NOMO-1 treated with dmso at 0.1 percent for 144 hours (cell line): ENCODE measurements at regions not wholly inside any gene's neighbourhood (a gene's known extent, or its start where the extent isn't known, plus 50 kb on each side); places are given as distances from the start of the nearest gene placed in this dataset.

Experiments used
- DNase-seq: peaks from one replicate; lab custom pipeline; 2025; ENCODE audit not compliant: unreplicated experiment; lab: John Stamatoyannopoulos, UW

DNA sequence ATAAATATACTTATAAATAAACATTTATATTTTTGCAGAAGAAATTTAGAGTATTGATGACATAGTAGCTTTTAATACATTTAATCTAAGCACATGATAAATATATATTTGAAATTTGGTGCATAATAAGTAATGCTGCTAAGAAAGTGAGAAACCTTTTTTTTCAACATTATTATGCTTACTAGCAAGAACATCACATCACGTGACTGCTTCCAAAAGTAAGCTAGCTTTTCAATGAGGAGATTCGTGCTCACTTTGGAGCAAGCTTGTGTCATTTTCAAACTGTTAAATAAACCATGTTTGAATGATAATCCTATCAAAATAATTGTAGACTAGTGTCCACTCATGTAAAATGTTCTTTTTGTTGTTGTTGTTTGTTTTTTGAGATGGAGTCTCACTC is 109.0 kb upstream of the SLC4A7 start:
- no peak for DNase-seq

DNA sequence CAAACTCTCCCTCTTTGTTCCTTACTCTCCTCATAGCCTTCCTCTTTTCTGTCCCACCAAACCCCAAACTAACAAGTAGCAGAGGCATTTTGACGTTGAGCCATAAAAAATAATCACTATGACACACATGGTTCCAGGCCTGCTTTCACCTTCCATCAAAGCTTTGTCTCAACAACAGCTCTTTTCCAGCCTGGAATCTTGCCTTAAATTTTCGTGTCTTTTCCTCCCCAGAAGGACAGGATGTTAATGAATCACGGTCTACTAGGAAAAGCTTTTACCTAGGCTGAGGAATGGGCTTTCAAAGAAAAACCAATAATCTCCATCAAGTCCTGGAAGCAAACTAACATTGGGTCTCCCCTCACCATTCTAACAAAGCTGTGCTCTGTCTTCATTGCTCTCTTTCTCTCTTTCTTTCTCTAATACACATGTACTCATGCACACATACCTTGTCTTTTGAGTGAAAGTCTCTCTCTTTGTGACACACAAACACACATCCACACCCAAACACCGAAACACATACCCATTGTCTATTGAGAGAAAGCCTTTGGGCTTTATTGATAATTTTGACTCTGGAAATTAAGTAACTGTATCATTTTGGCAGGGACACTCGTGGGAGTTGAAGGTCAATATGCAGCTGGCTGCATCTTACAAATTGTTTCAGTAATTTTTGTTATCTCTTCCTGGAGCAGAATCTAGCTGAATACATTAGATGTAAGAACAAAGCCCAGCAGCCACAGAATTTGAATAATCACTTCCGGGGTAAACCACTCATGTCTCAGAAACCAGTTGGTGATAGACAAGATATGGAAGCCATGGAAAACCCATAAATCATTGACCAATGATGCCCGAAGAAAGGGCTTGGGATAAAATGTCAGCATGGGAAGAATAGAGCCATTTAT is 107.4 kb upstream of the SLC4A7 start:
- peak; percentile 28 for DNase-seq

DNA sequence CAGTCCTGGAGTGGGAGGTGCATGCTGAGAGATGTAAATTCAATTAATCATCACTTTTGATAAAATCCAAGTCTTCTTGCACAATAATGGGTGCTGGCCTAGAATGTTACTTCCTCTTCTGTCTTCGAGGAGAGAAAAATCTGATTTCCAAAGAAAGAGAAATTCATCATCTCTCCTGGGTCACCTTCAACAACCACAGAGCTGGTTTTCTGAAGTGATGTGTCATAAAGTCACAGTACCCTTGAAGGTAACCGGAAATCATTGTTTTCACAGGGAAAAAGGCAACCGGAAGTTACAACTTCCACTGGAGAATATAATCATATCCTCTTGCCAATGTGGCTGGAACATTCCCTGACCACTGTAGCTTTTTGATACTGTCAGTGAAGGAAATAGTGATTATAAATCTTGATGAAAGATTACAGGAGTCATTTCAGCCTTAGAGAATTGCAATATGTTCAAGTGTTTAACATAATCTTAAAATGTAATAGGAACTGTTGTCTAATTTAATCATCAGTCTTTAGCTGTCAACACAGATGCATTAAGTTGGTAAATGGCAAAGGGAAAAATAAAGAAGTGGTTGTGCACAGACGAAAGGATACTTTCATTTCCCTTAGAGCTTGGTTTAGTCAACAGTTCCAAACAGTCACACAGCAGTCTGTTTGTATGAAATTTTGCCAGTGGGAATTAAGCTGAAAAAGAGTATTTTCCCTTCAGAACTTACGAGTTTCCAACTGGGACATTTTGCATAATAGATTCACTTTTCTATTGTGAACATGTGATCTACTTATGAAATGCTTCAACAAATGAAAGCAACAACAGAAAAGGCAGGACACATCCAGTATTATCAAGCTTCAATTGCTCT is 106.5 kb upstream of the SLC4A7 start:
- DNase-seq = peak; percentile 68

DNA sequence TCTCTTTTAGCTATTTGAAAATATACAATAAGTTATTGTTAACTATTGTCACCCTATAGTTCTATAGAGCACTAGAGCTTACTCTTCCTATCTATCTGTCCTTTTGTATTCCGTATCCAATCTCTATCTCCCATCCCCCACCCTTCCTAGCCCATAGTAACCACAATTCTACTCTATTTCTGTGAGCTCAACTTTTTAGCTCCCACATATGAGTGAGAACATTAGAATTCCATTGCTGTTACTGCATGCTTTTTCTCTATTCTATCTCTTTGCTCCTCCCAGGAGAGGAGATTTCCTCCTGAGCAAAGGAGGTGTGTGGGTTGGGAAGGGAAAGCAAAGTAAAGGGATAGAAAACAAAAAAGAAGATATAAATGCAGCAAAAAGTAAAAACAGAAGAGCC is 105.6 kb upstream of the SLC4A7 start:
- DNase-seq = no peak

DNA sequence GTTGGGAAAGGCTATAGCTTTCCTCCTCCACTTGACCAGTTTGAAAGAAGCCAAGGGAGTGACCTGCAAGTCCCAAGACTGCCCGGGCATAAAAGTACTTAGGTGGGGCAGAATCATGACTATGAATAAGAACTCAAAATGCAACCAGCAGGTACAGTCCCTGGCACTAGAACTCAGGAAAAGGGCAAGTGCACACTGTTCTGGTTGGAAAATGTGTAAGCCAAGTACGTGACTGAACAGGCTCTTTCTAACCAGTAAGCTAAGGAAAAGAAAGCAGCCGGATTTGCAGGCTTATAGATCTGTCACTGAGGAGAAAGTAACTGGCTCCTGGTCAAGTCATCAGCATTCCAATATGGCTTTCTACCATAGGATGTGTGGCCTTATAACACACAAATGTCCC is 101.2 kb upstream of the SLC4A7 start:
- DNase-seq = no peak

DNA sequence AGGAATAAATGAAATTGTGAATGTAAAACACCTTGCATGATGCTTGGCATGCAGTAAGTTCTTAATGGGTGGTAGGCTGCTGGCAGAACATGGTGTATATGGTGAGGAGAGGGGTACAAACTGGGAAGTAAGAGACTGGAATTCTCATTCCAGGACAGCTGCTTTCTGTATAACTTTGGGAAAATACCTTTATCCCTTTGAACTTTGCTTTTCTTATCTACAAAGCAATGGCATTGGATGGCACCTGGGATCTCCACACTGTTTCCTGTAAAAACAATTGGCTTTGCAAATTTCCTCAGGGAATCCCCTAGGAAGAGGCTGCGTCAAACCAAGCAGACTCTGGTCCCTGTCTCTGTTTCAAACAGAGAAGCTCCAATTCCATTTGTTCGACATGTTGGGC is 100.7 kb upstream of the SLC4A7 start:
- DNase-seq = no peak

DNA sequence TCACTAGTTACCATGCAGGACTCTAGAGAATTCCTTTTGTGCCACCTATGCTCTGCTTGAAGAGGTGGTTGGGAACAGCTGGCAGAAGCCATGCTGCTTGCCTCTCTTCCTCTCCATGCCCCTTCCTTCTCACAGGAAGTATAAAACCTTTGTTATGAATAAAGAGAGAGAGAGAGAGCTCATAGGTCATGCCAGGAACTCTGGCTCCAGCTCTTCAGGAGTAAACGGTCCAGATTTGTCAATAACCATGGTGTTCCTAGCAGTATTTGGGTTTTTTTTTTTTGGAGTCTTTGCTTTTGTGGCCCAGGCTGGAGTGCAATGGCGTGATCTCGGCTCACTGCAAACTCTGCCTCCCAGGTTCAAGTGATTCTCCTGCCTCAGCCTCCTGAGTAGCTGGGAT is 97.7 kb upstream of the SLC4A7 start:
- no peak for DNase-seq

DNA sequence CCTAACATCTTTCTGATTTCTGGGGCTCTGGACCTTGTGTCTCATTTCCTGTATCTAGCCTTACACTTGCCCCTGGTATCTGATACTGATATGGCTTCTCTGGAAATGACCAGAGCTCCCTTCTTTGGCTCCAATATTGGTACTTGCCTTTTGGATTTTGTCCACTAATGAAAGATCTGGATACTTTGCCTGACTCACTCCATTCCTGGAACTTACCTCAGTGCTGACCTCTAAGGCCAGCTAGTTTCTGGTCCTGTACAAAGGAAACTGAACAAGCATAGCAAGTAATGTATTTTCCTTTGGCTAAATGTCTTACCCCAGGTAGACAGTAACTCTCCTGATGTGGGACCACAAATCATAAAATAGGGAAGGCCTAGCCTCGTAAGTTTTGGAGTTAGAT is 93.8 kb upstream of the SLC4A7 start:
- no peak for DNase-seq

DNA sequence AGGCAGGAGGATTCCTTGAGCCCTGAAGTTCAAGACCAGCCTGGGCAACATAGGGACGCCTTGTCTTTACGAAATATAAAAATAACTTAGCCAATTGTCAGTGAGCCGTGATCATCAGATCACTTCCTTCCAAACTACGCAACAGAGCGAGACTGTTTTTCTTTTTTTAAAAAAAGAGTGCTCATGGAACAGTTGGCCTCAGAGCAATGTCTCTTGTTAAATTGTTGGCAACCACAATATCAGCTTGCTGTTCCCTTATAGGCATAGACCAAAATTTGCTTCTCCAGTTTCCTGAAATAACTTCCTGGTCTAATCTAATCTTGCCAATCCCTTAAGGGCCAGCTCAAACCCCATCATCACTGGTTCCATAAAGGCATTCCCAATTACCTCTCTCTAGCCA is 93.3 kb upstream of the SLC4A7 start:
- DNase-seq = no peak

DNA sequence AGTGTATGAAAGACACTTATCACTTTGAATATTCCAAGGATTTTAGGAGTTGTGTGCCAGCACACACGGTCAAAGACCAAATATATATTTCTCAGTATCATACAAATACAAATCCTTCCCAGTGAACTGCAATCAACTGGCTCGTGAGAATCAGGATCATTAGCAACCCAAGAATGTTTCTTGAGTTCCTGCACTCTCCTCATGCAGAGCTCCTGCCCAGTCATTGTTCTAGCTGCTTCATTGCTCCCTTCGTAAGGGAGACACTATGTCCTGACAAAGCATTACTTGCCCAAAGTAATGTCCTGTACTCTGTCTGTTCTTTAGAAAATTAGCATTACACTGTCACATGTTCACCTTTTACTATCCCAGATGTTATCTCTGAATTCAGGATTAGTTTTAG is 92.0 kb upstream of the SLC4A7 start:
- no peak for DNase-seq

DNA sequence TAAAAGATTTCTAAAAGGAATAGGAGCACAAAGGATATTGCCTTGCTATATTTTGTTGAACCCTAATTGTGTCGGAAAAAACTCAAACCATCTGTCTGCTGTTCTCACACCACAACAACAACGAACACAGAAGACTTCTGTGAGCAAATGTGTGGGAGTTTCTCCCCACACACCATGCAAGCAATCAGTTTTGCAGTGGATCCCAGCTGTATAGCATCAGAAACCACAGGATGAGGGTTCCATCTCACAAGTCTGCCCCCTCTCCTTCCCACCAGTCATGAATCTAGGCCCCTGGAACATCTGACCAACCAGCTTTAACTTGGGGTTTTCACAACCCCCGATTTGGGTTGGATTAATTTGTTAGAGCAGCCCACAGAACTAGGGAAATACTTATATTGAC is 91.3 kb upstream of the SLC4A7 start:
- DNase-seq = no peak

DNA sequence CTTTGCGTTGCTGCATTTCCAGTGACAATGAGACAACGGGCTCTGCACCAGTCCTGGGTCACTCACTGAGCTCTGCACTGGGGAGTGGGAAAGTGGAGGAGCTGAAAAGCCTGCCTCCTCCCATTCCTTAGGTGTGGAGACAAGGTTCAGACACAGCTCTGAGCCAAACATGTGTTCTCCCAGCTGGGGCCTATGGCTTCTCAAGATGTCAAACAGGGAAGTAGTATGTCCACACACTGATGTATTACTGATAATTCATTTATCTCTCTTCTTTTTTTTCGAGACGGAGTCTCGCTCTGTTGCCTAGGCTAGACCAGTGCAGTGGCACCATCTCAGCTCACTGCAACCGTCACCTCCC is 90.2 kb upstream of the SLC4A7 start:
- no peak for DNase-seq

DNA sequence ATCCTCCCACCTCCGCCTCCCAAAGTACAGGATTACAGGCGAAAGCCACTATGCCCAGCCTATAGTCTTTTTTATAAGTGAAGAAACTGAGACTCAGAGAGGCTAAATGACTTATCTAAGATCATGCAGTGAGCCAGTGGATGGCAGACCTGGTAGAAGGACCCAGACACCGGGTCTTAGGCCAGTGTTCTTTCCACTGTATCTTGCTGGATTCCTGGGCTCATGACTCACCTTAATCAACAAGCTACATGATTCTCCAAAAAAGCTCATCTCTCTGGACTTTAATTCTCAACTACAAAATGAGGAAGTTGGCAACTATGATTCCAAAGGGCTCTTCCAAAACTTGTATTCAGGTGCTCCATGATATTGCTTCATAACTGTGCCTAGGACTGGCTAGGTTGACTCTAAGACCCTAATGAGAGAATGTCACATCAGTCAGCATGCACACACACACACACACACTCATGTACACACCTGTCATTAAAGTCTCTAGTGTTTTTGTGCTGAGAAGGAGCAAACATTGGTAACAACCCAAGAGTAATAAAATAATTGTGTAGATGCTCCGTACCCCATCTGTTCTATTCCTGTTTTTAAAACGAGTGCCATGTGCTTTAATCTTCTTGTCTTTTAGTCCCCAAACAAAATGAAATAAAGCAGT is 89.7 kb upstream of the SLC4A7 start:
- no peak for DNase-seq

DNA sequence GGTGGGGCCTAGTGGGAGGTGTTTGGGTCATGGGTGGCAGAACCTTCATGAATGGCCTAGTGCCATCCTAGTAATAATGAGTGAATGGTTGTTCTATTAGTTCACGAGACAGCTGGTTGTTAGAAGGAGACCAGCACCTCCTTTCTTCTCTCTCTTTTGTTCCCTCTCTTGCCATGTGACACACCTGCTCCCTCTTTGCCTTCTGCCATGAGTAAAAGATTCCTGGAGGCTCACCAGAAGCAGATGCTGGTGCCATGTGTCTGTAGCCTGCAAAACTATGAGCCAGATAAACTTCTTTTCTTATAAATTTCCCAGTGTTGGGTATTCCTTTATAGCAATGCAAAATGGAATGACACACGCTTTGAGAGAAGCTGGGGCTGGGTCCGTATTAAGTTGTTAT is 89.0 kb upstream of the SLC4A7 start:
- no peak for DNase-seq

DNA sequence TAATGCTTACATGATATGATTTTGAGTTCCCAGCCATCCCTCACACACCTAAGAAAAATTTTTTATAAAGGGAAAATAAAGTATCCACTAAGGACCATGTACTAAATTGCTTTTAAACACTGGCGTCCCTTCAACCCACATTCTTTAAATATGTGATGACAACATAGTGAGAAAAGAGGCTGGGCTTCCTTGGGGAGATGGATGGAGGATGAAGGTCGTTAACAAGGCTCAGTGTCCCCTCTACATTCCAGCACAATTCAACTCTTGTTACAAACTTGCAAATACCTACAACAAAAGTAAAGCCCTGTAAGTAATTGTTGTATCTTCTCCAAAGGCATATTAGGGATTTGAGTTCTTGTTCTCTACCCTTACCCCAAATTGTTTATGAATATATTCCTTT is 87.2 kb upstream of the SLC4A7 start:
- no peak for DNase-seq

DNA sequence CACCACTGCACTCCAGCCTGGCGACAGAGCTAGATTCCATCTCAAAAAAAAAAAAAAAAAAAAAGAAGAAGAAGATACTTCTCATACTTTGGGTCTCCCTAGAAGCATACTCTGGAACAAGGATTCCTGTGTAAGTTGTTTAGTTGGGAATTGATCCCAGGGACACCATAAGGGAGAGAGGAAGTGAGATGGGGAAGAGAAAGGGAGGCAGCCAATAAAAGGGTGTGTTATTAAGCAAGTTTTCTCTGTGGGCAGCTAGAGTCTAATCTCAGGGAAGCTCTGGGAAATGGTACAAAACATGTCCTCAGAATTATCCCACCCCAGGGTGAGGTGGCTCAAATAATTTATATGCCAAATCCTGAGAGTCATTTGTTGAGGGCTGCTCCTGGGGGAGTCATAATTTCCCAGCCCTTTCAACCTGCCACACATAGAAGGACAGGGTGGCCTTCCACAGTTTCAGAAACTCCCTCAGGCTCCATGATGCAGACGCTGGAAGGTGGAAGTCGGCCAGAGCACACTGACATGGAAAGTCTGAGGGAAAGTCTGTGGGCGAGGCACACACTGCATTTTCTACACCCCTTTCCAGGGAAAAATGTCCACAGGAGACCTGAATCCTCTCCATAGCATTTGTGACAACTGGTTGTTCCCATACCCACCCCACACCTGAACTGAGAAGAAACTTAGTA is 86.4 kb upstream of the SLC4A7 start:
- DNase-seq = no peak

DNA sequence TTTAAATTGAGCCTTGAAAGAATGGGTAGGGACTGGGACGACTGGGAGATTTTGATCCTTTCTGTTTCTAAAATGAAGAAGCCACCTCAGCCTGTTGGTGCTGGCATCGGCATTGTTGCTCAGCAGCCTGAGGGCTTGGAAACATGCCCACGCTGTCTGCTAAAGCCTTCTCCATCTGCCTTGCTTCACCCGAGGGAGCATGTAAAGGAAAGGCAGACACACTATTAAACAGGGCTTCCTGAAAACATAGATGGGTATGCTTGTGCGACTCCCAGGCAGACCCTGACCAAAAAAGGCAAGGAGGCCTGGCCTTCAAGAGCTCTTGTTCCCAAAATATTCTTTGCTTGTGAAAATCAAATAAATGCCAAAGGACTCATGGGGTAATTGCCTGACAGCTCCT is 84.2 kb upstream of the SLC4A7 start:
- no peak for DNase-seq

DNA sequence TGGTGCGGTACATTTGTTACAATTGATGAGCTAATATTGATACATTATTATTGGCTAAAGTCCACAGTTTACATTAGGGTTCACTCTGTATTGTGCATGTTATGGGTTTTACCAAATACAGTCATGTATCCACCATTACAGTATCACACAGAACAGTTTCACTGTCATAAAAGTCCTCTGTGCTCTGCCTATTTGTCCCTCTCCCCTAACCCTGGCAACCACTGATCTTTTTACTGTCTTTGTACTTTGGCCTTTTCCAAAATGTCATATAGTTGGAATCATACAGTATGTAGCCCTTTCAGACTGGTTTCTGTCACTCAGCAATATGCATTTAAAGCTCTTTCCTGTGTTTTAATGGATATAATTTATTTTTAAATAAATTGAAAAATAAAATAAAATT is 83.1 kb upstream of the SLC4A7 start:
- DNase-seq = no peak

DNA sequence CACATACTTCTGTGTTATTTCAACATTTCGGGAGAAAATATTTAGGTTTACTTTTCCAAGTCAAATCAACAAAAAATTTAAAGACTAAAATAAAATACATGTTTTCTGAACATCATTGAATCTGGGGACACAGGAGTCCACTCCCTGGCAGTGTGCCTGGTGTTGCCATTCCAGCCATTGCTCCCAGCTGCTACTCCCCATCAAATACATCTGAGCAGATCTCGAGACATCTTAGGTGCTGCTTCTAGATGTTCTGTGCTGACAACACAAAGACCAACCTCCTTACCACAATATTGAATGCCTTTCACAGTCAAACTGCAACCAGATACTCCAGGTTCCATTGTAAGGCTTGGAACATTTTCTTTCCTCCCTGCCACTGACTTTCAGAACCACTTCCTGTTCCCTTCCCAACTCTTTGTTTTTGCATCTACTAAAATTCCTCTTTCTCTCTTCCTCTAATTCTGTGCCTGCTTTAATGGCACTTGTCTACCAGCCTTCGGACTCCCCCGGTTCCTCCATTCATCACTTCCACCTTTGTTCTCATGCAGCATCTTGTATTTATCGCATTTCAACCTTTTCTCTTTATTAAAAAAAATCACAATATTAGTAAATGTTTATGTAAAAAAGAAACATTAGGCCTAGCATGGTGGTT is 81.1 kb upstream of the SLC4A7 start:
- DNase-seq = no peak

DNA sequence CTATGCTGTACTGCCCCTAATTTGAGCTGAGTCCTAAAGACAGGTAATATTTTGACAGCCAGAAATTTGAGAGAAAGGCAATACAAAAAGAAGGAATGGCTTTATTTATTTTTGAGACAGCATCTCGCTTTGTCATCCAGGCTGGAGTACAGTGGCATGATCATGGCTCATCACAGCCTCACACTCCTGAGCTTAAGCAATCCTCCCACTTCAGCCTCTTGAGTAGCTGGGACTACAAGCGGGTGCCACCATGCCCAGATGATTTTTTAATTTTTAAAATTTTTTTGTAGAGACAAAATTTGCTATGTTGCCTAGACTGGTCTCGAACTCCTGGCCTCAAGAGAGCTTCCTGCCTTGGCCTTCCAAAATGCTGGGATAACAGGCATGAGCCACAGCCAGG is 77.4 kb upstream of the SLC4A7 start:
- no peak for DNase-seq
